Epithelial cell of esophagus (primary cell): ENCODE measurements at regions not wholly inside any gene's neighbourhood (a gene's known extent, or its start where the extent isn't known, plus 50 kb on each side); places are given as distances from the start of the nearest gene placed in this dataset.
A peak's percentile ranks its signal among the peaks of the same experiment; 100 is the strongest.

ENCODE experiments used
- DNase-seq: peaks from one replicate; pipeline ENCODE4 v3.0.0; 2010; ENCODE audit warnings: low read depth
- H3K4me3 ChIP-seq: 2 replicates; pipeline ENCODE4 v1.5.1; 2011; ENCODE audit warnings: mild to moderate bottlenecking, low read length, control low read depth
- CTCF ChIP-seq: IDR thresholded peaks from 2 replicates; pipeline ENCODE4 v1.5.1; 2011; ENCODE audit warnings: low read depth, mild to moderate bottlenecking, low read length, control low read depth, inconsistent platforms; ENCODE audit not compliant: insufficient read depth; ENCODE audit errors: missing control alignments

- no peak for TF ChIP-seq CTCF
- no peak for DNase-seq
- no peak overlapping the region for H3K4me3 ChIP-seq
Observed at GRCh38 chr4:54898656-54899340, 226.6 kb downstream of the KDR start.

GRCh38 chr4:54898056-54898562 lies 227.3 kb downstream of the KDR start:
- no peak overlapping the region for H3K4me3 ChIP-seq
- no peak for TF ChIP-seq CTCF
- no peak for DNase-seq

- DNase-seq: no peak
- no peak for TF ChIP-seq CTCF
Observed at GRCh38 chr4:54897590-54897989, 227.8 kb downstream of the KDR start.

GRCh38 chr4:54882616-54883015 lies 224.9 kb downstream of the KIT start:
- TF ChIP-seq CTCF: no peak
- H3K4me3 ChIP-seq: no peak overlapping the region
- peak; percentile 22 for DNase-seq

More at GRCh38 chr4:54897590-54897989, 227.8 kb downstream of the KDR start:
- no peak overlapping the region for H3K4me3 ChIP-seq

GRCh38 chr4:54879576-54879975 lies 221.8 kb downstream of the KIT start:
- DNase-seq: peak; percentile 47
- TF ChIP-seq CTCF: no peak
- H3K4me3 ChIP-seq: no peak overlapping the region

- no peak for TF ChIP-seq CTCF
- DNase-seq: no peak
- H3K4me3 ChIP-seq: no peak overlapping the region
Observed at GRCh38 chr4:54877006-54877405, 219.2 kb downstream of the KIT start.

- DNase-seq: peak; percentile 2
- no peak overlapping the region for H3K4me3 ChIP-seq
- no peak for TF ChIP-seq CTCF
Observed at GRCh38 chr4:54872261-54872660, 214.5 kb downstream of the KIT start.
